GM19438 (cell line): ENCODE measurements at regions not wholly inside any gene's neighbourhood (a gene's known extent, or its start where the extent isn't known, plus 50 kb on each side); places are given as distances from the start of the nearest gene placed in this dataset.
"Not testable (repeated sequence)": the region's sequence is repeated elsewhere in the genome, so short reads cannot be mapped to it uniquely, and the experiment has no call there.

Experiments used
- ATAC-seq: cut with Tn5 transposase; IDR thresholded peaks from one replicate; pipeline ENCODE4 v1.9.1; 2021; ENCODE audit warnings: low read depth; ENCODE audit not compliant: unreplicated experiment

DNA sequence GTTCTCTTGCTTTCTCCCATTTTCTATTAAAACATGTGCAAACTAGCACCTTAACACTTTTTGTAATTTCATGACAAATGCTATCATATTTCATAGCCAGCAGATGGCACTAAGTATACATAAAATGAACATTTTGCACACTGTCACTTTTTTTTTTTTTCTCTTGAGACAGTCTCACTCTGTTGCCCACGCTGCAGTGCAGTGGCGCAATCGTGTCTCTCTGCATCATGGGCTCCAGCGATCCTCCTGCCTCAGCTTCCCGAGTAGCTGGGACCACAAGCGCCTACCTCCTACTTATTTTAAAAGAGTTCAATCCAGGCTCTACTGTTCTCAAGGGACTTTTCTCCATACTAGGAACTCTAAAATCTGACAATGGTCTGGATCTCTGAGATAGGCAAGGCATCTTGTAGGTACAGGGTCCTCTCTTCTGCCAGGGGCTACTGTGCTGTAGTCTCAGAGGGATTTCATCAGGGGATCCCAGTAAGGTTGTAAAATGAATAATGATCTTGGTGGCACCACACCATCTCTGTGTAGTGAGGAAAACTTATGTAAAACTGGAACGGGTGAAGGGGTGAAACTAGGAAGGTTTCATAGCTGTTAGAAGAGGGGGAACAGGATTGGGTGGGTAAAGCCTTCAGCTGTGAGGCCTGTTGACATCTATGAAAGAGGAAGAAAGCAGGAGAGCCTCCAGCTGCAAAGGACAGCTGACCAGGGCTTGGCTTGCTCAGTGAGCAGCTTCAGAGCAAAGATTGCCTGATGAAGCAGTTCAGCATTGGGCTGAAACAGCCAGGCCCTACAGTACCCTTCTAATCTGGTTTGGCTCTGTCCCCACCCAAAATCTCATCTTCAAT, 196.9 kb downstream of the AVL9 start:
- peak; percentile 76 for ATAC-seq

DNA sequence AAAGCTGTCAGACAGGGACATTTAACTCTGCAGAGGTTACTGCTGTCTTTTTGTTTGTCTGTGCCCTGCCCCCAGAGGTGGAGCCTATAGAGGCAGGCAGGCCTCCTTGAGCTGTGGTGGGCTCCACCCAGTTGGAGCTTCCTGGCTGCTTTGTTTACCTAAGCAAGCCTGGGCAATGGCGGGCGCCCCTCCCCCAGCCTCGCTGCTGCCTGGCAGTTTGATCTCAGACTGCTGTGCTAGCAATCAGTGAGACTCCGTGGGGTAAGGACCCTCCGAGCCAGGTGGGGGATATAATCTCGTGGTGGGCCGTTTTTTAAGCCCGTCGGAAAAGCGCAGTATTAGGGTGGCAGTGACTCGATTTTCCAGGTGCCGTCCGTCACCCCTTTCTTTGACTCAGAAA, 192.8 kb downstream of the AVL9 start:
- not testable (repeated sequence) for ATAC-seq

GRCh38 chr7:32681174-32681518, 185.9 kb downstream of the AVL9 start:
- ATAC-seq, result no peak

GRCh38 chr7:32680259-32681173, 185.2 kb downstream of the AVL9 start:
- no peak for ATAC-seq

GRCh38 chr7:32679192-32679591, 183.9 kb downstream of the AVL9 start:
- ATAC-seq, result no peak

- no peak for ATAC-seq
These were observed 182.3 kb downstream of the AVL9 start for GRCh38 chr7:32677593-32677992.

- no peak for ATAC-seq
These were observed 181.1 kb downstream of the AVL9 start for GRCh38 chr7:32676249-32676941.

GRCh38 chr7:32673275-32673983, 178.1 kb downstream of the AVL9 start:
- no peak for ATAC-seq

- ATAC-seq, result no peak
These were observed 175.1 kb downstream of the AVL9 start for GRCh38 chr7:32670110-32671025.

DNA sequence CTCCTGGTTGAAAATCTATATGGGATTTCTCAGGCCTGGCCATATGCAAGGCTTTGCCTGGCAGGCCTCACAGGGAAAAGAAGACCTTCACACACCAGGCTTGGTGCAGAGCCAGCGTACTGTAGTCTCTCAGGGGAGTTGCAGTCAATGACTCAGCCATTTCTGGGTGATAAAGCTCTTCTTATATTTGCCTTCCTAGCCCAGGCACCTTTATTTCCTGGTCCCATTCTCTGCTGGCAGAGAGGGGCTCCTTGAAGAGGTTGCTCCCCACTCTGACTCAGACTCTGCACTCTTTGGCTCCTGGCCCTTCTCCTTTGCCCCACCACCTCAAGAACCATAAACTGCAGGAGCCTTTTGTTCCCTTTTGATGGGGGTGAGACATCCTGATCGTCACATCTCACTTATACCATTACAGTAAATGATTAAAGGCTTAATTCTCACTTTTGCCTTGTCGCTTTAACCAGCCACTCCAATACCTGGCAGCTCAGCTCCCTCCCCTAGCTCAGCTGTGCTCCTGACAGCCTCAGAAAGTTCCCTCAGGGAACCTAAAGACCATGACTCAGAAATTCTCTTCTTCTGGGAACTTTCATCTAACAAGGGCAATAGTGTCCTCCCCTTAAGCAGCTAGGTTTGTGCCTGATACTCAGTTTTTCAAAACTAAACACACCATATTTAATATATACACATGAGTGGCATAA, 174.0 kb downstream of the AVL9 start:
- not testable (repeated sequence) for ATAC-seq

DNA sequence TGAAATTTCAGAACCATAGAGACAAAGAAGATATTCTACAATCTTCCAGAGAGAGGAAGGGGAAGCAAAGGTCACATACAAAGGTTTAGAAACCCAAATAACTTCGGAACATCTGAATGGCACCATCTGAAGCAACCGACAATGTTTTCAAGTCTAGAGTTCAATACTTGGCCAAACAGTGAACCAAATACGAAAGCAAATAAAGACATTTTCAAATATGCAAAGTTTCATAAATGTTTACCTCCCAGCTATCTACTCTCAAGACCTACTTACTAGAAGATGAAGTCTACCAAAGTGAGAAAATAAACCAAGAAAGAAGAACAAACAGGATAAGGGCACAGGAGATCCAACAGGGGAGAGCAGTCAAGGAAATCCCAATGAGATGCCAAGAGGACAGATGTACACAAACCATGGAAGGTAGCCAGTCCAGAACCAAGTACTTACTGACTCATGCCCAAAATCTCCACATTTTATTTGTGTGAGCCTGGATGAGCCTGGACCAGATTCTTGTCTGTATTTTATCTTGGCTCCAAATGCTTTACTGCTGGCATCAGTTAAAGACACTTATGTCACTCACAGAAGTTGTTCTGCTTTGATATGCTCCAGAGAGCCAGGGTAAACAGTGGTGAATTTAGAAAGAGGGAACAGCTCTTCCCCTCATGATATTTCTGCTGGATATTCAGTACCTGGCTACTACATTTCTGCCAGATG, 173.3 kb downstream of the AVL9 start:
- ATAC-seq, result not testable (repeated sequence)

- not testable (repeated sequence) for ATAC-seq
These were observed 172.3 kb downstream of the AVL9 start for GRCh38 chr7:32667586-32667985.

DNA sequence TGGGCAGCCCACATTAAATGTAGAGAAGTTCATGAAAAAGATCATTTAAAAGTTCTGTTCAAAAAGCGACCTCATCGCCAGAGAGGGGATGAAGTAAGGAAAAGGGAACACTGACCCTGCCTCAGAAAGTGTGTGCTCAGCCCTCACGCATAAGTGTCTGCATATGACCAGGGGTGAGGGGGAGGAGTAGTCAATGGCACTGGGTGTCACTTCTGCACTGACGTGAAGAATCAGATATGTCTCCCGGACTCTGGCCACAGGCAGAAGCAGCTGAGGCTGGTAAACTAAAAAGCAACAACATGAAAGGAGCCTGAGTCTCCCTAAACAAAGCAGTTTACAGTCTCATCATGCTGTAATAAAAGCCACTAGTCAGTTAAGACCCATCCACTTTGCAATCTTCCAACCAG, 168.5 kb downstream of the AVL9 start:
- ATAC-seq, result not testable (repeated sequence)

DNA sequence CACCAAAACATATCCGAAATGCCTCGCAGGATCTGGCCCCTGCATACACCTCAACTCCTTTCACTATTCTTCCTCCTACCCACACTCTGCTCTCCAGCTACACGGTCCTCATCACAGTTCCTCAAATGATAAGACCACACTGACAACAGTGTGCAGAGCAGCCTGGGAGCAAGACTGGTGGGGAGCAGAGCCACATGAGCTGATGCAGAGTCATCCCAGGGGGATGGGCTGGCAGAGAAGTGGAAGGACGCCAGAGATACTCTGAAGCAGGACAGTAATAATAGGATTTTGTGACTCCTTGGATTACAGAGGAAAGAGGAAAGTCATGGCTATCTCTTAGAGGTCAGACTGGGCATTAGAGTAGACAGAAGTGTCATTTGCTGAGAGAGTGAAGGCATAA, 167.2 kb downstream of the AVL9 start:
- ATAC-seq, result not testable (repeated sequence)

DNA sequence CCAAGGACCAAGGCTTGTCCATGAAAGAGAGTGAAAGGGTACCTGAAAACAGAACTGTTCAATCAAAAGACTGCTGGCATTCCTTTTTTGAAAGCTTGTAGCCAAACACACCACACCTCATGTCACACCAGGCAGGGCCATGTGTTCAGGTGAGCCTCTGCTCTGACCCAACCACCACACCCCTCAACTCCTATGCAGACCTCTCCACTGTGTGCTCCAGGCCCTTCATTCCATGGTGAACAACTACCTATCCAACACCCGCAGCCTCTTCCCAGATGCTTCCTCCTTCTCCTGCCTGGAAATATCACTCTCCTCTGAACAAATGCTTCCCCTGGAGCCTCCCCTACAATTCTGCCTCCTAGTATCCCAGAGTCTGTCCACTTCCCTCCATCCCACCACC, 166.6 kb downstream of the AVL9 start:
- ATAC-seq, result no peak

DNA sequence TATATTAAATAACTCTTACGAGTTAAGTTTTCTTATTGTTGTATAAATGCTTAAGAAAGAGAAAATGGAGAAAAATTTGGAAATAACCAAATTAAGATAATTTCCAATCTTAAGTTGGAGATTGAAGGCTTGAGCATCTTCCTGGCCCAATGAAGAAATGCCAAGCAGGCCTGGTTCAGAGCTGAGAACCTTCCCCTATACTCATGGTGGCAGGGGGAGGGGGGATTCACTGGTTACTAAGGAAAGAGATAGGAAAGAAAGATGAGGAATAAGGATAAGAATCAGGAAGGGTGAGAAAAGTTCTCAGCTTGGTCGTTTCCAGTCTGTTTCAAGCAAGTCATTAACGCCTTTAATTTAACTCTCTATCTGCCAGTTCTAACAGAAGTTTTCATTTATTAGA, 166.2 kb downstream of the AVL9 start:
- ATAC-seq, result no peak

DNA sequence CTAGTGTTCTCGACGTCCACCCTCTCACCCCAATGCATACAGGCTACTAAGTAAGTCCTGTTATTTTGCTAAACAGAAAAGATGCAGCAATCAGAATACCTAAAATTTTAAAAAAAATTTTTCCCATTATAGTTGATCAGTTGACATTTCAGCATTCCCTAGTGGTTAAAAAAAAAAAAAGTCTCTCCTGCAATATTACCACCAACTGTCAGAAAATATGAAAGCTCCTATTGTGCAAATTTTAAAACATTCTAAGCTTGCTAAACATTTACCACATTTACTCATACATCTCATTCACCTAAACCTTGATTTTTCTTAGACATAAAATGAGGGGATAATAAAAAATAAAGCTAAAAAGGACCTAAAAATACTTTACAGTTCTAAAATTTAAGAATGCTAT, 165.6 kb downstream of the AVL9 start:
- ATAC-seq, result no peak

DNA sequence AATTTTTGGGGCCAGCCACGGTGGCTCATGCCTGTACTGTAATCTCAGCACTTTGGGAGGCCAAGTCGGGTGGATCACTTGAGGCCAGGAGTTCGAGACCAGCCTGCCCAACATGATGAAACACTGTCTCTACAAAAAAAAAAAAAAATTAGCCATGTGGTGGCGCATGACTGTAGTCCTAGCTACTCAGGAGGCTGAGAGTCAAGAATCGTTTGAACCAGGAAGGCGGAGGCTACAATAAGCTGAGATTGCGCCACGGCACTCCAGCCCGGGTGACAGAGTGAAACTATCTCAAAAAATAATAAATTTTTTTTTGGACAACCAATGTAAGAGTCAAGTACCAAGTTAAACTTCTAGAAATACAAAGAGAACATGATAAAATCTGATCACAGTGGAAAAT, 164.6 kb downstream of the AVL9 start:
- no peak for ATAC-seq
